SK-N-SH treated with all-trans-retinoic acid at 6 μM for 48 hours (cell line): ENCODE measurements at regions not wholly inside any gene's neighbourhood (a gene's known extent, or its start where the extent isn't known, plus 50 kb on each side); places are given as distances from the start of the nearest gene placed in this dataset.

ENCODE experiments used
- ATAC-seq: fragments of 200-7000 bp; cut with Tn5 transposase; 3 replicates; pipeline ENCODE4 v1.9.1; 2020; ENCODE audit warnings: mild to moderate bottlenecking, moderate library complexity
- ARNTL ChIP-seq: fragments of 450-650 bp; formaldehyde crosslinking; IDR thresholded peaks from 2 replicates; pipeline ENCODE4 v1.5.0; 2020; ENCODE audit warnings: low read depth, mild to moderate bottlenecking, moderate library complexity, borderline replicate concordance
- CREB5 ChIP-seq: fragments of 250-450 bp; sonication (Bioruptor Pico); IDR thresholded peaks from 2 replicates; pipeline ENCODE4 v1.5.1; 2020; ENCODE audit warnings: low read depth, mild to moderate bottlenecking, moderate library complexity
- CSRNP3 ChIP-seq: fragments of 250-450 bp; sonication (Bioruptor Pico); IDR thresholded peaks from 2 replicates; pipeline ENCODE4 v1.5.1; 2021; ENCODE audit warnings: mild to moderate bottlenecking, moderate library complexity
- ESRRG ChIP-seq: fragments of 250-450 bp; sonication (Bioruptor Pico); IDR thresholded peaks from 2 replicates; pipeline ENCODE4 v1.6.1; 2021; ENCODE audit warnings: mild to moderate bottlenecking
- GLIS3 ChIP-seq: fragments of 250-450 bp; sonication (Bioruptor Pico); IDR thresholded peaks from 2 replicates; pipeline ENCODE4 v1.5.0; 2020; ENCODE audit warnings: mild to moderate bottlenecking, moderate library complexity
- ISL1 ChIP-seq: fragments of 250-450 bp; sonication (Bioruptor Pico); IDR thresholded peaks from 2 replicates; pipeline ENCODE4 v2.1.2; 2022; ENCODE audit warnings: mild to moderate bottlenecking, moderate library complexity
- OSR1 ChIP-seq: fragments of 250-450 bp; sonication (Bioruptor Pico); IDR thresholded peaks from 2 replicates; pipeline ENCODE4 v1.8.0; 2022; ENCODE audit warnings: moderate library complexity, mild to moderate bottlenecking, inconsistent platforms
- PPARA ChIP-seq: fragments of 250-450 bp; sonication (Bioruptor Pico); IDR thresholded peaks from 2 replicates; pipeline ENCODE4 v1.5.0; 2020; ENCODE audit warnings: mild to moderate bottlenecking, borderline replicate concordance
- RARB ChIP-seq: fragments of 250-450 bp; sonication (Bioruptor Pico); IDR thresholded peaks from 2 replicates; pipeline ENCODE4 v1.8.0; 2021; ENCODE audit warnings: mild to moderate bottlenecking, moderate library complexity
- SNAI2 ChIP-seq: fragments of 250-450 bp; sonication (Bioruptor Pico); IDR thresholded peaks from 2 replicates; pipeline ENCODE4 v1.5.0; 2020; ENCODE audit warnings: mild to moderate bottlenecking, moderate library complexity
- TCF4 ChIP-seq: fragments of 250-450 bp; sonication (Bioruptor Pico); IDR thresholded peaks from 2 replicates; pipeline ENCODE4 v1.8.0; 2021; ENCODE audit warnings: mild to moderate bottlenecking, moderate library complexity, borderline replicate concordance
- TOX ChIP-seq: fragments of 250-450 bp; sonication (Bioruptor Pico); IDR thresholded peaks from 2 replicates; pipeline ENCODE4 v1.8.0; 2021; ENCODE audit warnings: mild to moderate bottlenecking, moderate library complexity, borderline replicate concordance
- TSHZ2 ChIP-seq: fragments of 250-450 bp; sonication (Bioruptor Pico); IDR thresholded peaks from 2 replicates; pipeline ENCODE4 v1.5.0; 2020; ENCODE audit warnings: mild to moderate bottlenecking, moderate library complexity
- ZC3H10 ChIP-seq: fragments of 250-450 bp; sonication (Bioruptor Pico); IDR thresholded peaks from 2 replicates; pipeline ENCODE4 v1.5.1; 2021; ENCODE audit warnings: mild to moderate bottlenecking, moderate library complexity
- ZFP30 ChIP-seq: fragments of 450-650 bp; formaldehyde crosslinking; IDR thresholded peaks from 2 replicates; pipeline ENCODE4 v1.5.0; 2022; ENCODE audit warnings: mild to moderate bottlenecking, moderate library complexity
- ZNF565 ChIP-seq: fragments of 450-650 bp; formaldehyde crosslinking; conservative IDR thresholded peaks from 2 replicates; pipeline ENCODE4 v1.5.0; 2020; ENCODE audit warnings: low read depth, mild to moderate bottlenecking, moderate library complexity
- ZNF70 ChIP-seq: fragments of 450-650 bp; formaldehyde crosslinking; IDR thresholded peaks from 2 replicates; pipeline ENCODE4 v1.5.0; 2020; ENCODE audit warnings: mild to moderate bottlenecking, moderate library complexity
- TF ChIP-seq, protein P1 (sequence below): fragments of 250-450 bp; sonication (Bioruptor Pico); IDR thresholded peaks from 2 replicates; pipeline ENCODE4 v1.8.0; 2021; ENCODE audit warnings: low read depth, mild to moderate bottlenecking, moderate library complexity, borderline replicate concordance
- TF ChIP-seq, protein P2 (sequence below): fragments of 250-450 bp; sonication (Bioruptor Pico); IDR thresholded peaks from 2 replicates; pipeline ENCODE4 v1.8.0; 2020; ENCODE audit warnings: mild to moderate bottlenecking, moderate library complexity, borderline replicate concordance

DNA sequence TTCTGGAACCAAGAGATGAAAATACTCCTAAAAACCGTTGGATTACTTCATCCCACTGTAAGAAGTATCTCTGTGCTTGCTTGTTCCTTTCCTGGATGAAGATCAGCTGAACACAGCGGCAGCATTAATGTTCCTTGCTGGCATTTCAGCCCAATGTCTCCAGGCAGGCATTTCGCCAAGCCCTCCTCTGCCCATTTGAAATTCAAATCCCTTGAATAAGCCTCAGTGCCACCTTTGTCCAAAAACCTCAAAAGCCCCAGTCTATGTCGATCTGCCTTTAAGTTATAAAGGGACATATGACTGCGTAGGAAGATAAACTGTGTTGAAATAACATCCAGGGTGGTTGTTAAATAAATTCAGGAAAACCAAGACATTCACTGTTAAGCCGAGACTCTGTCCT lies 156.8 kb upstream of the PDZRN3 start (continued):
- TF ChIP-seq, protein P1, sequence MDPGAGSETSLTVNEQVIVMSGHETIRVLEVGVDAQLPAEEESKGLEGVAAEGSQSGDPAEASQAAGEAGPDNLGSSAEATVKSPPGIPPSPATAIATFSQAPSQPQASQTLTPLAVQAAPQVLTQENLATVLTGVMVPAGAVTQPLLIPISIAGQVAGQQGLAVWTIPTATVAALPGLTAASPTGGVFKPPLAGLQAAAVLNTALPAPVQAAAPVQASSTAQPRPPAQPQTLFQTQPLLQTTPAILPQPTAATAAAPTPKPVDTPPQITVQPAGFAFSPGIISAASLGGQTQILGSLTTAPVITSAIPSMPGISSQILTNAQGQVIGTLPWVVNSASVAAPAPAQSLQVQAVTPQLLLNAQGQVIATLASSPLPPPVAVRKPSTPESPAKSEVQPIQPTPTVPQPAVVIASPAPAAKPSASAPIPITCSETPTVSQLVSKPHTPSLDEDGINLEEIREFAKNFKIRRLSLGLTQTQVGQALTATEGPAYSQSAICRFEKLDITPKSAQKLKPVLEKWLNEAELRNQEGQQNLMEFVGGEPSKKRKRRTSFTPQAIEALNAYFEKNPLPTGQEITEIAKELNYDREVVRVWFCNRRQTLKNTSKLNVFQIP = no peak
- no peak for TF ChIP-seq TSHZ2 (CRISPR knock-in tag)

DNA sequence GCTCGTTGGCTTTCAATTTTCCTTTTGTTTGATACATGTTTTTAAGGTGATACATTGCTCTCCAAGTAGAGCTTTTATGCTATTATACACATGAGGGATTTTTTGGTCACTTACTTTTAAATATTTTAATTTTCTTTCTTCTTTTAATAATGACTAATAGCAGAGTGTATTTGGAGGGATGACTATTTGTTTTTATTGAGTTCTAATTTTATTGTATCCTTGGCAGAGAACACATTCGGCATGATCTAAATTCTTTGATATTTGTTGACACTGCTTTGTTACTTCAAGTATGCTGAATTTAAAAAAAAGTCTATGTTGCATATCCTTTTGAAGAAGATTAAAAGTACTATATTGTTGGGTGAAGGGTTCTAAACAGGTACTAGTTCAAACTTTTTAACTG lies 149.9 kb upstream of the PDZRN3 start:
- peak; percentile 59 for TF ChIP-seq ISL1
- no peak for TF ChIP-seq ARNTL (CRISPR knock-in tag)
- no peak for ATAC-seq

DNA sequence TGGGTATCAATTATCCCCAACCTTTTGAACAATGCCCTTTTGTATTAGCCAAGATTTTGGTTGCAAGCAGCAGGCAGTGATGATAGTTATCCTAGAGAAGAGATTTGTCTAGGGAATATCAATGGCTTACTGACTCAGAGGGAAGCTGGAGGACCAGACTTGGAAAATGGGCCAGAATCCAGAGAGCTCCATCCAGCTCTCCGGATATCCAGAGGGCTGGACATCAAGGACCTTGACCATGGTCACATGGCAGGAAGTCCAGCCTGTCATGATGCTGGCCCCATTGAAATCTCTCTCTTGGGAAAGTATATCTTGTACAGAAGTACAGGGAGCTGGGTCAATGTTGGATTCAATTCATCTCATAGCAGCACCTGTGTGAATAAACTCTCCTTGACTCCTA lies 148.5 kb upstream of the PDZRN3 start:
- no peak for ATAC-seq
- TF ChIP-seq OSR1 (no peak), ZC3H10 (CRISPR knock-in tag) (no peak), ISL1 (no peak), TCF4 (CRISPR knock-in tag) (no peak), ZFP30 (CRISPR knock-in tag) (no peak), PPARA (CRISPR knock-in tag) (no peak), CREB5 (CRISPR knock-in tag) (no peak), SNAI2 (CRISPR knock-in tag) (no peak), GLIS3 (CRISPR knock-in tag) (no peak), CSRNP3 (CRISPR knock-in tag) (no peak), ARNTL (CRISPR knock-in tag) (no peak), TOX (CRISPR knock-in tag) (no peak), ZNF565 (CRISPR knock-in tag) (no peak), RARB (CRISPR knock-in tag) (no peak)

- no peak for TF ChIP-seq TOX (CRISPR knock-in tag)
- TF ChIP-seq PPARA (CRISPR knock-in tag) = no peak
- no peak for TF ChIP-seq GLIS3 (CRISPR knock-in tag)
- peak; percentile 70; the same call in 1 of the 2 replicates for TF ChIP-seq CREB5 (CRISPR knock-in tag)
- no peak for TF ChIP-seq RARB (CRISPR knock-in tag)
- TF ChIP-seq, protein P2, sequence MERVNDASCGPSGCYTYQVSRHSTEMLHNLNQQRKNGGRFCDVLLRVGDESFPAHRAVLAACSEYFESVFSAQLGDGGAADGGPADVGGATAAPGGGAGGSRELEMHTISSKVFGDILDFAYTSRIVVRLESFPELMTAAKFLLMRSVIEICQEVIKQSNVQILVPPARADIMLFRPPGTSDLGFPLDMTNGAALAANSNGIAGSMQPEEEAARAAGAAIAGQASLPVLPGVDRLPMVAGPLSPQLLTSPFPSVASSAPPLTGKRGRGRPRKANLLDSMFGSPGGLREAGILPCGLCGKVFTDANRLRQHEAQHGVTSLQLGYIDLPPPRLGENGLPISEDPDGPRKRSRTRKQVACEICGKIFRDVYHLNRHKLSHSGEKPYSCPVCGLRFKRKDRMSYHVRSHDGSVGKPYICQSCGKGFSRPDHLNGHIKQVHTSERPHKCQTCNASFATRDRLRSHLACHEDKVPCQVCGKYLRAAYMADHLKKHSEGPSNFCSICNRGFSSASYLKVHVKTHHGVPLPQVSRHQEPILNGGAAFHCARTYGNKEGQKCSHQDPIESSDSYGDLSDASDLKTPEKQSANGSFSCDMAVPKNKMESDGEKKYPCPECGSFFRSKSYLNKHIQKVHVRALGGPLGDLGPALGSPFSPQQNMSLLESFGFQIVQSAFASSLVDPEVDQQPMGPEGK (CRISPR knock-in tag) = 0 out of 2 replicates have a peak, but pooled peaks have one; percentile 49
- no peak for TF ChIP-seq ARNTL (CRISPR knock-in tag)
- TF ChIP-seq ZNF565 (CRISPR knock-in tag) = no peak
- TF ChIP-seq ZNF70 (CRISPR knock-in tag) = no peak
- TF ChIP-seq ESRRG = no peak
- peak; percentile 97 for TF ChIP-seq ISL1
- TF ChIP-seq, all 23 proteins: peak for 3
- peak; percentile 69 for ATAC-seq
Observed at GRCh38 chr3:73772076-73772886, 147.5 kb upstream of the PDZRN3 start.
